Panc1 (cell line): ENCODE measurements at regions not wholly inside any gene's neighbourhood (a gene's known extent, or its start where the extent isn't known, plus 50 kb on each side); places are given as distances from the start of the nearest gene placed in this dataset.

Experiments used
- ATAC-seq: fragments of 200-7000 bp; cut with Tn5 transposase; 2 replicates; pipeline ENCODE4 v1.9.1; 2020; ENCODE audit warnings: mild to moderate bottlenecking, moderate library complexity
- BruUV-seq: library from RNA; stranded (reverse); fragments of 400-500 nt; replicated peaks from 2 replicates; lab custom pipeline; 2021; lab: Mats Ljungman, UMichigan
- CTCF ChIA-PET: fragments of 300-600 bp; sonication (Branson Sonifier 250); formaldehyde crosslinking; loops from one replicate; lab custom pipeline; 2022; ENCODE audit warnings: antibody characterized with exemption; lab: Charles Lee
- POLR2A ChIA-PET: fragments of 300-600 bp; sonication (Branson Sonifier 250); formaldehyde crosslinking; loops from one replicate; lab custom pipeline; 2022; ENCODE audit warnings: antibody characterized with exemption; lab: Charles Lee
- DNase-seq: peaks from one replicate; pipeline ENCODE4 v3.0.0-alpha.2; 2010; ENCODE audit warnings: low read depth, low spot score
- H3K27ac ChIP-seq: 2 replicates; pipeline ENCODE4 v1.5.1; 2011; ENCODE audit warnings: mild to moderate bottlenecking, low read length, inconsistent platforms
- H3K27me3 ChIP-seq: fragments of 200-500 bp; sonication (Bioruptor generic); 2 replicates; pipeline ENCODE4 v1.6.0; 2014; ENCODE audit warnings: low read length, inconsistent platforms; ENCODE audit not compliant: control insufficient read depth, insufficient read depth
- H3K36me3 ChIP-seq: fragments of 200-500 bp; sonication (Bioruptor generic); 2 replicates; pipeline ENCODE4 v1.5.1; 2014; ENCODE audit warnings: inconsistent platforms, mild to moderate bottlenecking, low read length, moderate library complexity; ENCODE audit not compliant: control insufficient read depth, insufficient read depth
- H3K4me1 ChIP-seq: 2 replicates; pipeline ENCODE4 v1.5.1; 2011; ENCODE audit warnings: inconsistent platforms, mild to moderate bottlenecking, low read length, moderate library complexity; ENCODE audit not compliant: control insufficient read depth, insufficient read depth
- H3K4me3 ChIP-seq, 2 experiments: 2 replicates each; pipeline ENCODE4 v1.5.1; 2011 to 2012; ENCODE audit warnings: low read depth in 2 of 2, low read length in 2 of 2, mild to moderate bottlenecking in 2 of 2, inconsistent platforms in 1 of 2, moderate library complexity in 1 of 2
- H3K9me3 ChIP-seq: fragments of 200-500 bp; sonication (Bioruptor generic); 2 replicates; pipeline ENCODE4 v1.5.1; 2014; ENCODE audit warnings: low read depth, mild to moderate bottlenecking, inconsistent platforms, low read length, moderate library complexity; ENCODE audit not compliant: control insufficient read depth, insufficient read depth
- CTCF ChIP-seq: fragments of 450-650 bp; IDR thresholded peaks from 2 replicates; pipeline ENCODE4 v1.5.1; 2017; ENCODE audit warnings: mild to moderate bottlenecking
- POLR2AphosphoS5 ChIP-seq: IDR thresholded peaks from 2 replicates; pipeline ENCODE4 v1.6.1; 2012; ENCODE audit warnings: mild to moderate bottlenecking, low read depth, low read length, moderate library complexity
- REST ChIP-seq, 2 experiments: IDR thresholded peaks; 2 replicates each; pipeline ENCODE4 v1.6.1; 2011 to 2012; ENCODE audit warnings: low read depth in 2 of 2, control low read depth in 1 of 2, low read length in 1 of 2, mild to moderate bottlenecking in 1 of 2, moderate library complexity in 1 of 2; ENCODE audit not compliant: insufficient read depth in 1 of 2
- SIN3A ChIP-seq: IDR thresholded peaks from 2 replicates; pipeline ENCODE4 v1.6.1; 2012; ENCODE audit warnings: low read depth, mild to moderate bottlenecking, low read length, moderate library complexity, borderline replicate concordance; ENCODE audit not compliant: insufficient read depth
- TCF7L2 ChIP-seq: IDR thresholded peaks from 2 replicates; pipeline ENCODE4 v1.6.1; 2011; ENCODE audit warnings: mild to moderate bottlenecking, low read depth, low read length, inconsistent platforms
- in situ Hi-C: cut with HindIII; loops from 2 replicates; pipeline ENCODE4 v1.10.0; 2016; ENCODE audit warnings: low sequenced_read_pairs, low pct_unique_long_range_greater_than_20kb
- intact Hi-C: fragments of 100-400 bp; cut with micrococcal nuclease; formaldehyde crosslinking; loops from one replicate; pipeline ENCODE4 v1.10.0; 2022; ENCODE audit not compliant: unreplicated experiment

GRCh38 chr2:33786881-33787280 lies 187.8 kb upstream of the FAM98A start:
- ChIA-PET CTCF (no interaction called here), POLR2A (no interaction called here)
- DNase-seq (no peak), ATAC-seq (no peak)
- Histone ChIP-seq H3K36me3 (no peaks in the 10 kb centered on the region), H3K4me1 (no peaks in the 10 kb centered on the region), H3K27ac (no peak overlapping the region), H3K27me3 (no peaks in the 10 kb centered on the region), H3K9me3 (no peaks in the 10 kb centered on the region), H3K4me3 (no peak overlapping the region)
- in situ Hi-C loops (no loop called here), intact Hi-C loops (no loop called here)
- TF ChIP-seq TCF7L2 (no peak), POLR2AphosphoS5 (no peak), SIN3A (no peak), CTCF (no peak), REST (IDR thresholded peaks at IDR 0.05; ENCODE audit: insufficient read depth in 1 of 2, low read depth in 2 of 2, low read length in 1 of 2) (no peak)
- BruUV-seq = no TSS peak

- DNase-seq (no peak), ATAC-seq (no peak)
- ChIA-PET POLR2A (no interaction called here), CTCF (no interaction called here)
- no peaks in the 10 kb centered on the region for H3K27me3 ChIP-seq
- H3K4me1 ChIP-seq = no peaks in the 10 kb centered on the region
- no peak overlapping the region for H3K27ac ChIP-seq
- BruUV-seq = no TSS peak
- TF ChIP-seq REST (IDR thresholded peaks at IDR 0.05; ENCODE audit: insufficient read depth in 1 of 2, low read depth in 2 of 2, low read length in 1 of 2) (no peak), POLR2AphosphoS5 (no peak), CTCF (no peak), TCF7L2 (no peak), SIN3A (no peak)
- H3K4me3 ChIP-seq = no peak overlapping the region
- intact Hi-C loops (no loop called here), in situ Hi-C loops (no loop called here)
- H3K9me3 ChIP-seq = no peaks in the 10 kb centered on the region
- no peaks in the 10 kb centered on the region for H3K36me3 ChIP-seq
Measured at GRCh38 chr2:33785201-33786106, 186.4 kb upstream of the FAM98A start.
